ENCODE measurements at regions not wholly inside any gene's neighbourhood (a gene's known extent, or its start where the extent isn't known, plus 50 kb on each side); places are given as distances from the start of the nearest gene placed in this dataset.

DNA sequence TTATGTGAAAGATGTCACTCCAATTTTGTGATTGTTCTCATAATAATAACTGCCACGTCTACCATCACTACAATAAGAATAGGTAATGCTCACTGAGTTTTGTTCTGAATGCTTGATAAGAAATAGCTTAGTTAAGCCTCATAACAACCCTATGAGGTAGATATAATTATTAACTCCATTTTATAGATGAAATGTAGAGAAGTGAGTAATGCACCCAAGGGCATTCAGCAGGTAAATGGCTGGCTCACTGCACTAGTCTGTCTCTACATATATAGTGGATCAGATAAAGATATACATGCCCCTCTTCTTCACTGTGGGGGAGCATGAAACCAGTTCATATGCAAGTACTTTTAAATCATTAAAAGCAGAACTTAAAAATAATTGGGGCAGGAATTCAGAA is 65.8 kb upstream of the SLC4A4 start:
- Histone ChIP-seq H3K36me3 (no peaks in the 10 kb centered on the region), H3K4me1 (peaks cover 0 to 14% (median 3%) of the 10 kb centered on the region in 3 donors), H3K27ac (no peak overlapping the region), H3K4me3 (no peak overlapping the region), H3K27me3 (no peaks in the 10 kb centered on the region), H3K9me3 (no peaks in the 10 kb centered on the region)
- no peak for ATAC-seq
- 85 to 92% methylated on average over 1 of the region's 1 CpG for WGBS, 2 donors (ENCODE audit: low coverage in 1 of 2)
- TF ChIP-seq POLR2AphosphoS5 (IDR thresholded peaks at IDR 0.05), result no peak
- no peak for TF ChIP-seq POLR2A (IDR thresholded peaks at IDR 0.05)

DNA sequence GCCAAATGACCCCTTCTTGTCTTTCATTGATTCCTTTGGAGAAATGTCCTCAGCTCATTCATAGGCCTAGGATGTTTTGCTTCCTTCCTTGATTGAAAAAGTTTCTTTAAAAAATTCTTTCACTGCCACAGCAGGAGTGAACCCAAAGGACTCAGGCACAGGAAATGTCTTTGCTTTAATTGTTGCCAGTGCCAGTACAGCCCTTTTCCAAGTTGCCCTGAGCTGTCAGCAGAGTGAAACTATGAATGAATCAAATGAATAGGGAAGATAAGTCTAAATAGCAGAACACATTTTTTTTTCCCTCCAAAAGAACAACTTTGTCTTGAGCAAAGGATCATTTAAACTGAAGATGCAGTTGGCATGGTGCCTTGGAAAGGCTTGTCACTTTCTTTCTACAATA is 63.8 kb upstream of the SLC4A4 start:
- Histone ChIP-seq H3K9me3 (no peaks in the 10 kb centered on the region), H3K4me3 (no peak overlapping the region), H3K27ac (no peak overlapping the region), H3K27me3 (no peaks in the 10 kb centered on the region), H3K4me1 (peaks cover 0 to 14% (median 3%) of the 10 kb centered on the region in 3 donors), H3K36me3 (no peaks in the 10 kb centered on the region)
- TF ChIP-seq, protein P1, sequence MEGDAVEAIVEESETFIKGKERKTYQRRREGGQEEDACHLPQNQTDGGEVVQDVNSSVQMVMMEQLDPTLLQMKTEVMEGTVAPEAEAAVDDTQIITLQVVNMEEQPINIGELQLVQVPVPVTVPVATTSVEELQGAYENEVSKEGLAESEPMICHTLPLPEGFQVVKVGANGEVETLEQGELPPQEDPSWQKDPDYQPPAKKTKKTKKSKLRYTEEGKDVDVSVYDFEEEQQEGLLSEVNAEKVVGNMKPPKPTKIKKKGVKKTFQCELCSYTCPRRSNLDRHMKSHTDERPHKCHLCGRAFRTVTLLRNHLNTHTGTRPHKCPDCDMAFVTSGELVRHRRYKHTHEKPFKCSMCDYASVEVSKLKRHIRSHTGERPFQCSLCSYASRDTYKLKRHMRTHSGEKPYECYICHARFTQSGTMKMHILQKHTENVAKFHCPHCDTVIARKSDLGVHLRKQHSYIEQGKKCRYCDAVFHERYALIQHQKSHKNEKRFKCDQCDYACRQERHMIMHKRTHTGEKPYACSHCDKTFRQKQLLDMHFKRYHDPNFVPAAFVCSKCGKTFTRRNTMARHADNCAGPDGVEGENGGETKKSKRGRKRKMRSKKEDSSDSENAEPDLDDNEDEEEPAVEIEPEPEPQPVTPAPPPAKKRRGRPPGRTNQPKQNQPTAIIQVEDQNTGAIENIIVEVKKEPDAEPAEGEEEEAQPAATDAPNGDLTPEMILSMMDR (IDR thresholded peaks at IDR 0.05), result no peak
- no peak for TF ChIP-seq POLR2A (IDR thresholded peaks at IDR 0.05)
- TF ChIP-seq EP300 (IDR thresholded peaks at IDR 0.05), result no peak
- no peak for TF ChIP-seq POLR2AphosphoS5 (IDR thresholded peaks at IDR 0.05)
- ATAC-seq, result no peak

DNA sequence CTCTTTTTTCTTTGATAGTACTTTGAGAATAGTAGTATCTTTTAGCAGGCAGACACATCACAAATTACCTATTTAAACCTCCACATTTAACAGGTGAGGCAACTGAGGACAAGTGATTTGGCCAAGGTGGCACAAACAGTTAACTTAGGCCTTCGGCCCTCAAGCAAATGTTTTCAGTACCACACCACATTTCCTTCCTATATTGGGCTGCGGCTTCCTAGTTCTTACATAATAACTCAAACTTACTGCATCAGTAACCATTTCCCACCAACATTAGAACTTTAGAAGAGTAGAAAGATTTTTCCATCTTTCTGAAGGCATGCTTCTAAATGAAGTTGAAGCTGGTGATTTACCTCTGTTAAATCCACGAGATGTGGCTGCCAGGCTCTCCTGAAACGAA is 63.2 kb upstream of the SLC4A4 start:
- Histone ChIP-seq H3K9me3 (no peaks in the 10 kb centered on the region), H3K36me3 (no peaks in the 10 kb centered on the region), H3K4me1 (peaks cover 0 to 14% (median 3%) of the 10 kb centered on the region in 3 donors), H3K27ac (no peak overlapping the region), H3K27me3 (no peaks in the 10 kb centered on the region), H3K4me3 (no peak overlapping the region)
- ATAC-seq, result no peak
- 30 to 44% methylated on average over 3 to 4 of the region's 4 CpGs for WGBS, 2 donors (ENCODE audit: low coverage in 1 of 2)
- TF ChIP-seq EP300 (IDR thresholded peaks at IDR 0.05) (no peak), POLR2AphosphoS5 (IDR thresholded peaks at IDR 0.05) (no peak), POLR2A (IDR thresholded peaks at IDR 0.05) (no peak)
- TF ChIP-seq, protein P1 (IDR thresholded peaks at IDR 0.05), result no peak

DNA sequence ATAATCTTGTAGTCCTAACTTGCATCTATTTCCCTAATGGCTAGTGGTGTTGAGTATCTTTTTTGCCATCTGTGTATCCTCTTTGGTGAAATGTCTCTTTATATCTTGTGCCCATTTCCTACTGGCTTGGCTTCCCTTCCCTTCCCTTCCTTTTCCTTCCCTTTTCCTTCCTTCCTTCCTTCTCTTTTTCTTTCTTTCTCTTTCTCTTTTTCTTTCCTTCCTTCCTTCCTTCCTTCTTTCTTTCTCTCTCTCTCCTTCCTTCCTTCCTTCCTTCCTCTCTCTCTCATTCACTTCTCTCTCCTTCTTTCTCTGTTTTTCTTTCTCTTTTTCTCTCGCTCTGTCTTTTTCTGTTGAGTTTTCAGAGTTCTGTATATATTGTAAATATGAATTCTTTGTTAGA is 61.5 kb upstream of the SLC4A4 start:
- Histone ChIP-seq H3K4me1 (peaks cover 0 to 14% (median 3%) of the 10 kb centered on the region in 3 donors), H3K4me3 (no peak overlapping the region), H3K27me3 (no peaks in the 10 kb centered on the region), H3K9me3 (no peaks in the 10 kb centered on the region), H3K36me3 (no peaks in the 10 kb centered on the region), H3K27ac (no peak overlapping the region)
- ATAC-seq, result no peak
- 88% methylated on average over 1 of the region's 1 CpG; no CpG with 5 or more reads in 1 of the 2 donors for WGBS, 2 donors (ENCODE audit: low coverage in 1 of 2)
- TF ChIP-seq, protein P1 (IDR thresholded peaks at IDR 0.05), result no peak
- TF ChIP-seq POLR2AphosphoS5 (IDR thresholded peaks at IDR 0.05) (no peak), EP300 (IDR thresholded peaks at IDR 0.05) (no peak), POLR2A (IDR thresholded peaks at IDR 0.05) (no peak)

DNA sequence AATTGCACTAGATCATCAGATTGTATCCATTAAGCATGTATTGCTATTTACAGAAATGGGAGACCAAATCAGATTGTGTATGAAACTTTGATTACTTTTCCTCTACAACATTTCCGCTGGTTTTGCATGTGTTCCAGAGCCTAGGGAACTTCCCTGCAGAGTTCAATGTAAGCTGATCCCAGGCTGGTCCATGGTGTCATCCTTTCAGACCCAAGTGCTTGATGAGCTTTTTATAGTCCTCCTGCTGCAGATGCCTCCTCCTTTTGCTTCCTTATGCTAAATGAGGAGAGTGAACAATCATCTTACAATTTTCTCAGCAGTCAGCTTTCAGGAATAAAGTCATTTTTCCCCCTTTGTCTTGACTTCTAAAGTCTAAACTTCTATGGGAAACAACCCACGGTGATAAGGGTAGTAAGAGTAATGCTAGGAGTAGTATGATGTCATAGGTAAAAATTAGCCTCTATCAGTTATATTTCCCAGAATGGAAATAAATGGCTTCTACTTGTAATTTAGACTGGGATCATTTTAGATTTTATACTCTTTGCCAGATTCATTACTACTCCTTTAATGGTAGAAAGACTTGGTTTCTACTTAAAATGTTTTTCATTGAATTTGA is 55.1 kb upstream of the SLC4A4 start:
- ATAC-seq, result no peak
- Histone ChIP-seq H3K4me1 (peaks cover 0 to 6% (median 0%) of the 10 kb centered on the region in 3 donors), H3K27me3 (no peaks in the 10 kb centered on the region), H3K9me3 (no peaks in the 10 kb centered on the region), H3K27ac (no peak overlapping the region), H3K36me3 (no peaks in the 10 kb centered on the region), H3K4me3 (no peak overlapping the region)
- 47 to 84% methylated on average over 2 of the region's 2 CpGs for WGBS, 2 donors (ENCODE audit: low coverage in 1 of 2)
- no peak for TF ChIP-seq POLR2A (IDR thresholded peaks at IDR 0.05)
- TF ChIP-seq, protein P1 (IDR thresholded peaks at IDR 0.05), result no peak
- TF ChIP-seq POLR2AphosphoS5 (IDR thresholded peaks at IDR 0.05), result no peak
- TF ChIP-seq EP300 (IDR thresholded peaks at IDR 0.05), result no peak

Measured in gastroesophageal sphincter (tissue), 4 donors.